ENCODE measurements at regions not wholly inside any gene's neighbourhood (a gene's known extent, or its start where the extent isn't known, plus 50 kb on each side); places are given as distances from the start of the nearest gene placed in this dataset.

GRCh38 chr12:61647566-61647965 lies 612.6 kb upstream of the USP15 start:
- TF ChIP-seq EZH2phosphoT487 (conservative IDR thresholded peaks at IDR 0.05; ENCODE audit: low read length) (no peak), CTCF (IDR thresholded peaks at IDR 0.05; ENCODE audit: insufficient read depth, low read length, poor library complexity, severe bottlenecking) (no peak)
- Histone ChIP-seq H3K9ac (ENCODE audit: low read length) (no peak overlapping the region), H3K79me2 (ENCODE audit: insufficient read depth, low read length) (no peaks in the 10 kb centered on the region), H3K27ac (ENCODE audit: low read depth, low read length) (no peak overlapping the region), H3K9me3 (ENCODE audit: insufficient read depth, low read length) (no peaks in the 10 kb centered on the region), H3K4me2 (ENCODE audit: low read depth, low read length, poor library complexity, severe bottlenecking) (no peak overlapping the region), H3K9me2 (replicated peaks; ENCODE audit: insufficient read depth, low read length) (no peaks in the 10 kb centered on the region; the same call in 1 of the 2 replicates), H3K4me3 (ENCODE audit: insufficient read depth, low read length, poor library complexity, severe bottlenecking) (no peak overlapping the region), H4K20me1 (ENCODE audit: low read depth, low read length) (no peaks in the 10 kb centered on the region), H3F3A (ENCODE audit: insufficient read depth) (no peaks in the 10 kb centered on the region), H3K27me3 (ENCODE audit: low read length) (no peaks in the 10 kb centered on the region), H3K36me3 (ENCODE audit: low read length) (no peaks in the 10 kb centered on the region), H2AFZ (ENCODE audit: low read depth, low read length, severe bottlenecking) (no peak overlapping the region)

- no peaks in the 10 kb centered on the region for H3K9me2 ChIP-seq (replicated peaks; ENCODE audit: insufficient read depth, low read length)
- no peaks in the 10 kb centered on the region for H3F3A ChIP-seq (ENCODE audit: insufficient read depth)
- no peak overlapping the region for H3K4me3 ChIP-seq (ENCODE audit: insufficient read depth, low read length, poor library complexity, severe bottlenecking)
- H3K9me3 ChIP-seq (ENCODE audit: insufficient read depth, low read length) = no peaks in the 10 kb centered on the region
- no peaks in the 10 kb centered on the region for H3K79me2 ChIP-seq (ENCODE audit: insufficient read depth, low read length)
- no peak overlapping the region for H3K9ac ChIP-seq (ENCODE audit: low read length)
- no peak overlapping the region for H3K27ac ChIP-seq (ENCODE audit: low read depth, low read length)
- TF ChIP-seq CTCF (IDR thresholded peaks at IDR 0.05; ENCODE audit: insufficient read depth, low read length, poor library complexity, severe bottlenecking) = no peak
- no peak for TF ChIP-seq EZH2phosphoT487 (conservative IDR thresholded peaks at IDR 0.05; ENCODE audit: low read length)
- H3K4me2 ChIP-seq (ENCODE audit: low read depth, low read length, poor library complexity, severe bottlenecking) = no peak overlapping the region
- no peaks in the 10 kb centered on the region for H3K27me3 ChIP-seq (ENCODE audit: low read length)
- no peaks in the 10 kb centered on the region for H4K20me1 ChIP-seq (ENCODE audit: low read depth, low read length)
- no peaks in the 10 kb centered on the region for H3K36me3 ChIP-seq (ENCODE audit: low read length)
- no peak overlapping the region for H2AFZ ChIP-seq (ENCODE audit: low read depth, low read length, severe bottlenecking)
These were observed 607.9 kb upstream of the USP15 start for GRCh38 chr12:61652265-61652664.

GRCh38 chr12:61654698-61655097 lies 605.5 kb upstream of the USP15 start:
- Histone ChIP-seq H2AFZ (ENCODE audit: low read depth, low read length, severe bottlenecking) (no peak overlapping the region), H3K4me2 (ENCODE audit: low read depth, low read length, poor library complexity, severe bottlenecking) (no peak overlapping the region), H4K20me1 (ENCODE audit: low read depth, low read length) (no peaks in the 10 kb centered on the region), H3K36me3 (ENCODE audit: low read length) (no peaks in the 10 kb centered on the region), H3F3A (ENCODE audit: insufficient read depth) (no peaks in the 10 kb centered on the region), H3K27ac (ENCODE audit: low read depth, low read length) (no peak overlapping the region), H3K27me3 (ENCODE audit: low read length) (no peaks in the 10 kb centered on the region), H3K9me2 (replicated peaks; ENCODE audit: insufficient read depth, low read length) (no peaks in the 10 kb centered on the region), H3K4me3 (ENCODE audit: insufficient read depth, low read length, poor library complexity, severe bottlenecking) (no peak overlapping the region), H3K79me2 (ENCODE audit: insufficient read depth, low read length) (no peaks in the 10 kb centered on the region), H3K9ac (ENCODE audit: low read length) (no peak overlapping the region), H3K9me3 (ENCODE audit: insufficient read depth, low read length) (no peaks in the 10 kb centered on the region)
- no peak for TF ChIP-seq CTCF (IDR thresholded peaks at IDR 0.05; ENCODE audit: insufficient read depth, low read length, poor library complexity, severe bottlenecking)
- TF ChIP-seq EZH2phosphoT487 (conservative IDR thresholded peaks at IDR 0.05; ENCODE audit: low read length) = no peak
